ENCODE measurements at regions not wholly inside any gene's neighbourhood (a gene's known extent, or its start where the extent isn't known, plus 50 kb on each side); places are given as distances from the start of the nearest gene placed in this dataset.

DNA sequence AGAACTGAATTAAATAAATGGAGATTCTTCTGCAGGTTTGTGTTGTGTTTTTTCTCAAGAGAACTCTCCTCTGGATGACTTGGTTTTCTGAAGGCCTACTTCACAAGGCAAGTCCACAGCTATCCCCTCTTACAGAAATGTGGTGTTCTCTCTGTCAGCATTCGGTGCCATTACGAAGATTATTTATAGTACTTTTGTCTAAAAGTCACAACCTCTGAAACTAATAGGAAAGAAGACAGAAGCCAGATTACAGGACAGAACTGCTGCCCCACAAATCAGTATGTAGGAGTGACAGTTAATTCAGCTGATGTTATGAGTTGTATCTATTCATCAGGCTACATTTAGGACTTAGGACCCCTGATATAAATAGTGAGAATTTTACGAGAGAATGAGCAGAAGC lies 413.5 kb downstream of the TMX3 start:
- Histone ChIP-seq H3F3A (ENCODE audit: insufficient read depth, low read length) (no peaks in the 10 kb centered on the region), H4K20me1 (ENCODE audit: insufficient read depth, low read length) (no peaks in the 10 kb centered on the region), H3K9me2 (ENCODE audit: low read depth, low read length) (no peaks in the 10 kb centered on the region), H3K36me3 (ENCODE audit: insufficient read depth, low read length) (no peaks in the 10 kb centered on the region), H3K4me3 (ENCODE audit: low read depth, low read length, poor library complexity, severe bottlenecking) (no peak overlapping the region), H3K79me2 (ENCODE audit: insufficient read depth, low read length) (no peaks in the 10 kb centered on the region), H3K9me3 (ENCODE audit: low read length) (no peaks in the 10 kb centered on the region), H3K4me2 (ENCODE audit: low read length) (no peak overlapping the region), H3K9ac (ENCODE audit: low read length) (no peak overlapping the region), H3K27ac (ENCODE audit: low read depth, low read length, poor library complexity, severe bottlenecking) (no peak overlapping the region), H3K4me1 (ENCODE audit: insufficient read depth, low read length, severe bottlenecking) (no peaks in the 10 kb centered on the region), H2AFZ (ENCODE audit: low read length) (no peak overlapping the region), H3K27me3 (ENCODE audit: insufficient read depth, low read length) (no peaks in the 10 kb centered on the region)
- TF ChIP-seq EZH2 (IDR thresholded peaks at IDR 0.05; ENCODE audit: borderline replicate concordance, low read length) = no peak

DNA sequence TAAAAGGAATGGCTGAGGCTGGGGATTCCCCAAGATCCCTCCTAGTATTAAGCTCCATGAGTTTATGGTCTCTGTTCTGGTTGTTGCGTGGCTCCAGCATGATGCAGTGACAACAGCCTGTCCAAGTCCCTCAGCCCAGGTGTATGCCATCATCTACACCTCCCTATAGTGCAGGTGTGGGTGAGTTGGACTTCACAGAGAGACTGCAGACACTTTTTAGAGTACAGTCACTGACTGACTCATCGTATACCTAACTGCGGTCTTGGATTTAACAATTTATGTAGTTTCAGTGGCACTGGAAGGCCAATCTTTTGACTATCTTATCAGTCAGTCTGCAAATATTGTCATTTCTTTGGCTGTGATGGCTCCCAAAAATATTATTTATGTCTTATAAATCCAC lies 415.0 kb downstream of the TMX3 start:
- no peaks in the 10 kb centered on the region for H3K9me3 ChIP-seq (ENCODE audit: low read length)
- no peaks in the 10 kb centered on the region for H4K20me1 ChIP-seq (ENCODE audit: insufficient read depth, low read length)
- H3K36me3 ChIP-seq (ENCODE audit: insufficient read depth, low read length) = no peaks in the 10 kb centered on the region
- no peaks in the 10 kb centered on the region for H3K9me2 ChIP-seq (ENCODE audit: low read depth, low read length)
- no peak overlapping the region for H3K9ac ChIP-seq (ENCODE audit: low read length)
- no peak overlapping the region for H3K27ac ChIP-seq (ENCODE audit: low read depth, low read length, poor library complexity, severe bottlenecking)
- H3K27me3 ChIP-seq (ENCODE audit: insufficient read depth, low read length) = no peaks in the 10 kb centered on the region
- H3F3A ChIP-seq (ENCODE audit: insufficient read depth, low read length) = no peaks in the 10 kb centered on the region
- no peak overlapping the region for H2AFZ ChIP-seq (ENCODE audit: low read length)
- H3K4me3 ChIP-seq (ENCODE audit: low read depth, low read length, poor library complexity, severe bottlenecking) = no peak overlapping the region
- H3K4me1 ChIP-seq (ENCODE audit: insufficient read depth, low read length, severe bottlenecking) = no peaks in the 10 kb centered on the region
- TF ChIP-seq CTCF (IDR thresholded peaks at IDR 0.05; ENCODE audit: low read length) (no peak), EZH2 (IDR thresholded peaks at IDR 0.05; ENCODE audit: borderline replicate concordance, low read length) (no peak)
- no peaks in the 10 kb centered on the region for H3K79me2 ChIP-seq (ENCODE audit: insufficient read depth, low read length)
- H3K4me2 ChIP-seq (ENCODE audit: low read length) = no peak overlapping the region

DNA sequence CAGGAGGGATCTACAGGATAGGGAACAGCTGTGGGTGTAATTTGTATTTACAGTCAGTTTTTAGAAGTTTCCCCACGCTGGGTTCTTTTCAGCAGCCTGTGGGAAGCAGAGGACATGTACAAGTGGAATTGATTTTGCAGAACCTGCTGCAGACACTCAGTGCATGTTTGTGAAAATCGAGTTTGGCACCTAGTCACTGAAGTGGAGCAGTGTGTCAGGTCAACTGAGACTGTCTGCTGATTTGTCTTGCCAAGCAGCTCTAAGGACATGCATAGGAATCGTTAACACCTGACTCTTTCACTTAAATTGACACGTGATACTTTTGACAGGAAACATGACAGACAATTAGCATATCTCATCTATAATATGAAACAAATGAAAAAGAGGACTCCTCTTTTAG lies 416.6 kb downstream of the TMX3 start:
- H3K4me2 ChIP-seq (ENCODE audit: low read length) = no peak overlapping the region
- no peak overlapping the region for H3K9ac ChIP-seq (ENCODE audit: low read length)
- no peaks in the 10 kb centered on the region for H4K20me1 ChIP-seq (ENCODE audit: insufficient read depth, low read length)
- no peaks in the 10 kb centered on the region for H3K9me2 ChIP-seq (ENCODE audit: low read depth, low read length)
- H3K27me3 ChIP-seq (ENCODE audit: insufficient read depth, low read length) = no peaks in the 10 kb centered on the region
- H3K79me2 ChIP-seq (ENCODE audit: insufficient read depth, low read length) = no peaks in the 10 kb centered on the region
- no peaks in the 10 kb centered on the region for H3K36me3 ChIP-seq (ENCODE audit: insufficient read depth, low read length)
- no peaks in the 10 kb centered on the region for H3K9me3 ChIP-seq (ENCODE audit: low read length)
- no peak overlapping the region for H3K4me3 ChIP-seq (ENCODE audit: low read depth, low read length, poor library complexity, severe bottlenecking)
- no peaks in the 10 kb centered on the region for H3K4me1 ChIP-seq (ENCODE audit: insufficient read depth, low read length, severe bottlenecking)
- H2AFZ ChIP-seq (ENCODE audit: low read length) = no peak overlapping the region
- H3K27ac ChIP-seq (ENCODE audit: low read depth, low read length, poor library complexity, severe bottlenecking) = no peak overlapping the region
- no peaks in the 10 kb centered on the region for H3F3A ChIP-seq (ENCODE audit: insufficient read depth, low read length)
- TF ChIP-seq CTCF (IDR thresholded peaks at IDR 0.05; ENCODE audit: low read length) (no peak), EZH2 (IDR thresholded peaks at IDR 0.05; ENCODE audit: borderline replicate concordance, low read length) (no peak)

GRCh38 chr18:68288408-68288807 lies 426.5 kb downstream of the TMX3 start:
- no peaks in the 10 kb centered on the region for H3K36me3 ChIP-seq (ENCODE audit: insufficient read depth, low read length)
- H3K4me1 ChIP-seq (ENCODE audit: insufficient read depth, low read length, severe bottlenecking) = no peaks in the 10 kb centered on the region
- no peaks in the 10 kb centered on the region for H3K79me2 ChIP-seq (ENCODE audit: insufficient read depth, low read length)
- H2AFZ ChIP-seq (ENCODE audit: low read length) = no peak overlapping the region
- H3K27ac ChIP-seq (ENCODE audit: low read depth, low read length, poor library complexity, severe bottlenecking) = no peak overlapping the region
- H3K9ac ChIP-seq (ENCODE audit: low read length) = no peak overlapping the region
- H3K9me3 ChIP-seq (ENCODE audit: low read length) = no peaks in the 10 kb centered on the region
- H3F3A ChIP-seq (ENCODE audit: insufficient read depth, low read length) = no peaks in the 10 kb centered on the region
- no peak overlapping the region for H3K4me3 ChIP-seq (ENCODE audit: low read depth, low read length, poor library complexity, severe bottlenecking)
- no peaks in the 10 kb centered on the region for H3K27me3 ChIP-seq (ENCODE audit: insufficient read depth, low read length)
- H4K20me1 ChIP-seq (ENCODE audit: insufficient read depth, low read length) = no peaks in the 10 kb centered on the region
- H3K9me2 ChIP-seq (ENCODE audit: low read depth, low read length) = no peaks in the 10 kb centered on the region
- TF ChIP-seq CTCF (IDR thresholded peaks at IDR 0.05; ENCODE audit: low read length) = no peak
- TF ChIP-seq EZH2 (IDR thresholded peaks at IDR 0.05; ENCODE audit: borderline replicate concordance, low read length) = no peak
- no peak overlapping the region for H3K4me2 ChIP-seq (ENCODE audit: low read length)

All from OCI-LY1 (cell line).